PFSK-1 (cell line): ENCODE measurements at regions not wholly inside any gene's neighbourhood (a gene's known extent, or its start where the extent isn't known, plus 50 kb on each side); places are given as distances from the start of the nearest gene placed in this dataset.

Experiments
- FOXP2 ChIP-seq: optimal IDR thresholded peaks from 2 replicates; pipeline ENCODE3; 2011; ENCODE audit warnings: borderline replicate concordance, control low read depth, inconsistent platforms; ENCODE audit not compliant: insufficient read depth; ENCODE audit errors: extremely low read length, extremely low read depth
- POLR2AphosphoS5 ChIP-seq: IDR thresholded peaks from 2 replicates; pipeline ENCODE4 v1.6.1; 2012; ENCODE audit warnings: low read depth, mild to moderate bottlenecking, control low read depth, low read length, moderate library complexity
- REST ChIP-seq, 2 experiments: IDR thresholded peaks; 2 replicates each; pipeline versions ENCODE4 v1.6.1 to v1.8.0; 2011 to 2012; ENCODE audit warnings: low read depth in 2 of 2, low read length in 2 of 2, control low read depth in 1 of 2, inconsistent platforms in 1 of 2, mild to moderate bottlenecking in 1 of 2, moderate library complexity in 1 of 2; ENCODE audit not compliant: insufficient read depth in 1 of 2
- SIN3A ChIP-seq: IDR thresholded peaks from 2 replicates; pipeline ENCODE4 v1.6.1; 2012; ENCODE audit warnings: mild to moderate bottlenecking, low read length, moderate library complexity, borderline replicate concordance; ENCODE audit not compliant: insufficient read depth
- TAF1 ChIP-seq: IDR thresholded peaks from 2 replicates; pipeline ENCODE4 v1.6.1; 2012; ENCODE audit warnings: low read length, control low read depth, borderline replicate concordance; ENCODE audit not compliant: insufficient read depth

- no peak for TF ChIP-seq REST (IDR thresholded peaks at IDR 0.05; ENCODE audit: insufficient read depth in 1 of 2, low read depth in 2 of 2, low read length in 2 of 2)
- no peak for TF ChIP-seq POLR2AphosphoS5
- TF ChIP-seq SIN3A = no peak
- no peak for TF ChIP-seq FOXP2
- TF ChIP-seq TAF1 = no peak
These were observed 1154.8 kb downstream of the GATA3 start for GRCh38 chr10:9209105-9209798.

DNA sequence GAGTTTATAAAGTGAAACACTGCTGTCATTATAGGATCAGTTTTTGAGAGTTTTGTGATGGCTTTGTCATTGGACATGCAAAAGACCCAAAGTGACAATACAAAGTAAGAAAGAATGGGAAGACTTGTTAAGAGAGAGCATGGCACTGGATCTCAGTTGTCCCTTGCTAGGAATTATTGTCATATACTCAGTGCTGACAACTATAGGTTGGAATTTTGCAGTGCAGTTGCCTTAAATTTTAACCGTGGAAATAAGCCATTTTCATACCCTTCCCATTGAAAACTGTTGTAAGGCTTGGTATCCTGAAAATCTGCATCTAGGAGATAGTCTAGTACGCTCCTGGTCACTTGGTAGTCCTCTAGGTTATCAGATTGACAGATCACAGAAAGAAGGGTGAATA lies 1156.7 kb downstream of the GATA3 start:
- TF ChIP-seq REST (IDR thresholded peaks at IDR 0.05; ENCODE audit: insufficient read depth in 1 of 2, low read depth in 2 of 2, low read length in 2 of 2) (no peak), POLR2AphosphoS5 (no peak), FOXP2 (no peak), SIN3A (no peak), TAF1 (no peak)

GRCh38 chr10:9214618-9215017 lies 1160.1 kb downstream of the GATA3 start:
- no peak for TF ChIP-seq SIN3A
- no peak for TF ChIP-seq FOXP2
- no peak for TF ChIP-seq TAF1
- TF ChIP-seq POLR2AphosphoS5 = no peak
- TF ChIP-seq REST (IDR thresholded peaks at IDR 0.05; ENCODE audit: insufficient read depth in 1 of 2, low read depth in 2 of 2, low read length in 2 of 2) = no peak

DNA sequence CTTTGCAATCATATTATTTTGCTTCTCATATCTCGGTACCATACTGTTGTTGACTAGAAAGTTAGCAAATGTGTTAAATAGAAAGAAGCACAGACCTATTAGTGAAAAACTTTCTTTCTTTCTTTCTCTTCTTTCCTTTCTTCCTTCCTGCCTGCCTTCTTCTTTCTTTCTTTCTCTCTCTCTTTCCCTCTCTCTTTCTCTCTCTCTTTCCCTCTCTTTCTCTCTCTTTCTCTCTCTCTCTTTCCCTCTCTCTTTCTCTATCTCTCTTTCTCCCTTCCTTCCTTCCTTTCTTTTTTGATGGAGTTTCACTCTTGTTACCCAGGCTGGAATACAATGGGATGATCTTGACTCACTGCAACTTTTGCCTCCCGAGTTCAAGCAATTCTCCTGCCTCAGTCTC lies 1160.6 kb downstream of the GATA3 start:
- no peak for TF ChIP-seq FOXP2
- TF ChIP-seq SIN3A = no peak
- no peak for TF ChIP-seq REST (IDR thresholded peaks at IDR 0.05; ENCODE audit: insufficient read depth in 1 of 2, low read depth in 2 of 2, low read length in 2 of 2)
- TF ChIP-seq POLR2AphosphoS5 = no peak
- TF ChIP-seq TAF1 = no peak
